ENCODE measurements at regions not wholly inside any gene's neighbourhood (a gene's known extent, or its start where the extent isn't known, plus 50 kb on each side); places are given as distances from the start of the nearest gene placed in this dataset.

DNA sequence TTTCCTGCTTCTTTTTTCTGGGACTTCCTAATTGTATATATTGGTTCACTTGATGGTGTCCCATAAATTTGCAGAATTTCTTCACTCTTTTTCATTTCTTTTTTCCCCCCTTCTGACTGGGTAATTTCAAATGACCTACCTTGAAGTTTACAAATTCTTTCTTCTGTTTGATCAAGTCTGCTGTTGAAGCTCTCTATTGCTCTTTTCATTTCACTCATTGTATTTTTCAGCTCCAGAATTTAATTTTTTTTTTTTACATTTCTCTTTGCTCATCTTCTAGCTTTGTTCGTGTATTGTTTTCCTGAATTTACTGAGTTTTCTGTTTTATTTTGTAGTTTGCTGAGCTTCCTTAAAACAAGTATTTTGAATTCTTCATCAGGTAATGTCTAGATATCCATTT is 61.7 kb upstream of the SRD5A3 start:
- no peaks in the 10 kb centered on the region for H3K4me1 Mint-ChIP-seq
- ChIA-PET POLR2A (no interaction called here), CTCF (interaction anchor here (1.0 kb wide), 1 partner anchor 28 kb away, joined by 3 read pairs; no protein-coding TSS in a partner anchor)
- H3K9me3 Mint-ChIP-seq: peaks cover 24% of the 10 kb centered on the region
- no peak for TF ChIP-seq CTCF (IDR thresholded peaks at IDR 0.05)
- H3K4me3 Mint-ChIP-seq: no peak overlapping the region
- H3K27me3 Mint-ChIP-seq: peaks cover 2% of the 10 kb centered on the region
- ATAC-seq (ENCODE audit: low read depth) (no peak), DNase-seq (no peak)
- H3K36me3 Mint-ChIP-seq (ENCODE audit: low read depth): no peaks in the 10 kb centered on the region
- H3K27ac Mint-ChIP-seq: no peak overlapping the region
- intact Hi-C loops (cut with micrococcal nuclease): no loop called here

DNA sequence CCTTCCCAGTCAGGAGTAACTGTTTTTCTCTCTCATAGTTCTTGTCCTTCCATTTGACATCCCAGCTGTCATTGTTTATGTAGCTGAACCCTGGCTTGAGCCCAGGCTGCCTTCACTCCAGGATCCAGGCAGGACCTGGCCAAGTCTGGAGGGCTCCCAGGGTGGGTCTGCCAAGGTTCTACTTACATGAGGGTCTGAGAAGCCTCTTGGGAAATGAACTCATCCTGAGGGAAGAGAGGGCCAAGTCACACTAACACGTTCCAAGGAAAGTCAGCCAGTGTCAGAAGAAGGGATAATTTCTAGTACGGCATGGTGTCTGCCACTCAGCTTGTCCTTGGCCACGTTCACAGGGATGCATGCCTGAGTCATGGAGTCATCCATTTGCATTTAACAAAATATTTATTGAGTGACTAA is 54.8 kb upstream of the SRD5A3 start:
- no peak for DNase-seq
- no peak for ATAC-seq (ENCODE audit: low read depth)
- Mint-ChIP-seq H3K9me3 (no peaks in the 10 kb centered on the region), H3K36me3 (ENCODE audit: low read depth) (no peaks in the 10 kb centered on the region), H3K27me3 (peaks cover 2% of the 10 kb centered on the region), H3K4me3 (no peak overlapping the region), H3K27ac (no peak overlapping the region), H3K4me1 (no peaks in the 10 kb centered on the region)
- ChIA-PET POLR2A (no interaction called here), CTCF (no interaction called here)
- intact Hi-C loops (cut with micrococcal nuclease): no loop called here
- TF ChIP-seq CTCF (IDR thresholded peaks at IDR 0.05): no peak

DNA sequence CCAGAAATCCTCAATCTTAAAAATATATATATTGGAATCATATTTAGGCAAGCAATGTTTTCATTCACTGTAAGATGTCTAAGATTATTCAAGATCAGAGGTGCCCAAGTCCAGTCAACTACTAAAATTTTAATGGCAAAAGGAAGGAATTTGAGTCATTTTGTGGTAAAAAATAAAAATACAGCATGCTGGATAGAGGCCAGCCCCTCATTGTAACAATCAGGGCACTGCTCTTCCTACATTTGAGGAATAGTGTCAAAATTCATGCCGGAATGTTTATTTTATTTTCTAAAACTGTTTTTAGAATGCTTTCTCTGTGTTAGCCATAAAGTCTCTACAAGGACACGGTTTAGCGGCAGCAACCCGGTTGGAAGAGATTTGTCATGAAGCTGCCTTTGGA is 49.9 kb upstream of the SRD5A3 start:
- CTCF ChIA-PET: no interaction called here
- ATAC-seq (ENCODE audit: low read depth): no peak
- no peaks in the 10 kb centered on the region for H3K4me1 Mint-ChIP-seq

More for the DNA sequence above, 49.9 kb upstream of the SRD5A3 start:
- Mint-ChIP-seq H3K9me3 (peaks cover 1% of the 10 kb centered on the region), H3K4me3 (no peak overlapping the region), H3K27me3 (peaks cover 11% of the 10 kb centered on the region), H3K36me3 (ENCODE audit: low read depth) (no peaks in the 10 kb centered on the region), H3K27ac (no peak overlapping the region)
- TF ChIP-seq CTCF (IDR thresholded peaks at IDR 0.05): no peak
- POLR2A ChIA-PET: no interaction called here
- no peak for DNase-seq
- intact Hi-C loops (cut with micrococcal nuclease): no loop called here
